ENCODE measurements at regions not wholly inside any gene's neighbourhood (a gene's known extent, or its start where the extent isn't known, plus 50 kb on each side); places are given as distances from the start of the nearest gene placed in this dataset.
A peak's percentile ranks its signal among the peaks of the same experiment; 100 is the strongest.

GRCh38 chr13:90104764-90105163 lies 1242.7 kb upstream of the MIR17HG start:
- DNase-seq: no peak

GRCh38 chr13:90105276-90105675 lies 1242.2 kb upstream of the MIR17HG start:
- peak in 1 of 5 experiments; percentile 33 for DNase-seq

- DNase-seq: peak in 1 of 5 experiments; percentile 31
Measured at GRCh38 chr13:90105849-90106496, 1241.5 kb upstream of the MIR17HG start.

DNA sequence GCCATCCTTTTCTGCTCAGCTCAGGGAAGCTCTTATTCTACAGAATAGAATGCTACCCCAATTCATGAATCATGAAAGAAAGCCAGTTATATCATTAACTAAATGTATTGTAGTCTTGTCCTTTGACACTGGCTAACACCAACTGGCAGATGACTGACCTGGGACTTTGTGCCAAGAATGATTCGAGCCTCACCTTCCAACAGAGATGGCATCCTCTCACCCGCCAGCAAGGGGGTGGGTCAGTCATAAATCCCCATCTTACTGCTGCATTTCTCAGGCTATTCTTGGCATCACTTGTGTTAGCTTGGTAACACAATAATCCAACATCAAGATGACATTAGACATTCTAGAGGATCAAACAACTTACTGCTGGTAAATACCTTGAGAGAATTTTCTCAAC lies 1239.8 kb upstream of the MIR17HG start:
- no peak for DNase-seq

- DNase-seq: no peak
Measured at GRCh38 chr13:90108547-90108946, 1238.9 kb upstream of the MIR17HG start.

DNA sequence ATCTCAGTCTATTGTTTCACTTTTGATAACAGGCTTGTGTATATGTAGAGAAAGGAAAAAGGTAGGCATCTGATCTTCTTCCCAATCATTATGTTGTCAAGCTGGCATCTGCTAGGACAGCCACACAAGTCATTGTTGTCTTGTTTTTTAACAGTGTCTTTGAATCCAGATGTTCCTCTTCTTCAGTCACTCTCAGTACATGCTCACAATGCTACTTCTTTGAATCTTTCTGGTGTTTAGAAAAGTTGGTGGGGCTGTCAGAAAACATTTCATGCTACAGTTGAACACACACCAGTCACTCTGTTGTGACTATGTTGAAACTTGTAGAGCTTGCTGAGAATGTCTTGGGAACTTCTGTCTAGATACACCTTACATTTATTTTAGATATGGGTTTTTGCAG lies 1231.4 kb upstream of the MIR17HG start:
- DNase-seq: no peak

- DNase-seq: no peak
Measured at GRCh38 chr13:90118467-90119071, 1228.9 kb upstream of the MIR17HG start.

DNA sequence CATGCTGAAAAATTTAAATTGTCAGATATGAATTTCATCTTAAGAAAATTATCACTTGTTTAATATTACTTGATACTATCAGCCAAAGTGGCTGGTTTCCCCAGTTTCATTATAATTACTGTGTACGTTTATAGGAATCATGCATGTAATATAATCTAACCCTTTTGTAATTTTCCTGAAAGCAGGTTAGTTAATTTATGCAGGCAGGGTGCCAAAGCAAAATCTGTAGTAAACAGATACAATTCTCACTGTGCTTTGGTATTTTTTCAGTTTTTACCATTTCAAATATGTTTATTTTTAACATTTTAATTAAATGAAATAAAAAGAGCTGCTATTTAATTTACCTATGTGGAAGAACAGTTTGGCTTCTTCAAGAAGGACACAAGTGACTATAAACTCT lies 1227.5 kb upstream of the MIR17HG start:
- DNase-seq: no peak

- no peak for DNase-seq
Measured at GRCh38 chr13:90121784-90122183, 1225.7 kb upstream of the MIR17HG start.

- DNase-seq: no peak
Measured at GRCh38 chr13:90122531-90122930, 1225.0 kb upstream of the MIR17HG start.

- no peak for DNase-seq
Measured at GRCh38 chr13:90135558-90135957, 1211.9 kb upstream of the MIR17HG start.

- DNase-seq: no peak
Measured at GRCh38 chr13:90142251-90142650, 1205.2 kb upstream of the MIR17HG start.

DNA sequence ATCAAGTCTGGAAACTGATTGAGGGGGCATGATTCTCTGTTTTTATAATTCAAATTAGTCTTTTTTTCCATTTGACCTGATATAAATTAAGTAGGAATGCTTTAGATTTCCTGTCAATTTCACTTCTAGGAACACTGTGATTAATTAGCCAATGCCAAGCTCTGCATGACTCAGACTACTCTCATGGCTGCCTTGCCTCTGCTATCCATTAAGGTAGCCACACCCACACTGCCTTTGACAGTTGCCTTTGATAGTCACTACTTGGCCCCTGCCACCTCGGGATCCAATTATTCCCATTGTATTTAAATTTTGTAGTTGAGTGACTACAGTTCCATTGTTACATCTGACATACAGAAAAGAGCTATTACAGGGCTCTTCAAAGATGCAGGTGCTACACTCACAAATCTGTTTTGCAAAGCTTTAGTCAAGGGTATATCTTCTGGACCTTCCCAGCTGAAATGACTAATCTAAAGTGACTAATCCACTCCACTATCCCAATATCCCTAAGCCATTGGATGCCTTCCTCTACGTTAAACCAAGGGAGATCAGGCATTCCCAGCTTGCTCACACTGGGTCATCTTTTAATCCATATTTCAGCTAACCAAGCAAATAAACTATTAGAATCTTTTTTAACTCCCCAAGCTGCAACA lies 1193.1 kb upstream of the MIR17HG start:
- no peak for DNase-seq

DNA sequence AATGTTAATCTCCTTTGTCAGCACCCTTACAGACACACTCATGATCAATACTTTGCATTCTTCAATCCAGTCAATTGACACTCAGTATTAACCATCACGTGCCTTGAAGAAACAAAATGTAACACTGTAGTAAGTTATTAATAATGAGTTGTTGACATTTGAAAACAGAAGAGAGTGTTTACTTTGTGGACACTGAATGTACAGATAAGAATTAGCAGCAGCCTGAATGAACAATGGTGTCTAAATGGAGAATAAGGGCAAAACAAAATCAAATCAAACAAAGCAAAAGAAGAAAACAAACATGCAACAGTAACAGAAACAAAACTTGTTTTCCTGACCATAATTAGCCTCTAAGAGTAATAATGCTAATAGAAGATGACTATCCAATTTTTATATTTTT lies 1191.1 kb upstream of the MIR17HG start:
- no peak for DNase-seq

GRCh38 chr13:90168953-90169352 lies 1178.5 kb upstream of the MIR17HG start:
- no peak for DNase-seq

GRCh38 chr13:90170208-90170607 lies 1177.3 kb upstream of the MIR17HG start:
- DNase-seq: no peak

GRCh38 chr13:90171649-90172048 lies 1175.8 kb upstream of the MIR17HG start:
- peak in 1 of 5 experiments; percentile 1 for DNase-seq

- no peak for DNase-seq
Measured at GRCh38 chr13:90177512-90177911, 1170.0 kb upstream of the MIR17HG start.

GRCh38 chr13:90184355-90184754 lies 1163.1 kb upstream of the MIR17HG start:
- DNase-seq: no peak

- DNase-seq: no peak
Measured at GRCh38 chr13:90185734-90186133, 1161.8 kb upstream of the MIR17HG start.

DNA sequence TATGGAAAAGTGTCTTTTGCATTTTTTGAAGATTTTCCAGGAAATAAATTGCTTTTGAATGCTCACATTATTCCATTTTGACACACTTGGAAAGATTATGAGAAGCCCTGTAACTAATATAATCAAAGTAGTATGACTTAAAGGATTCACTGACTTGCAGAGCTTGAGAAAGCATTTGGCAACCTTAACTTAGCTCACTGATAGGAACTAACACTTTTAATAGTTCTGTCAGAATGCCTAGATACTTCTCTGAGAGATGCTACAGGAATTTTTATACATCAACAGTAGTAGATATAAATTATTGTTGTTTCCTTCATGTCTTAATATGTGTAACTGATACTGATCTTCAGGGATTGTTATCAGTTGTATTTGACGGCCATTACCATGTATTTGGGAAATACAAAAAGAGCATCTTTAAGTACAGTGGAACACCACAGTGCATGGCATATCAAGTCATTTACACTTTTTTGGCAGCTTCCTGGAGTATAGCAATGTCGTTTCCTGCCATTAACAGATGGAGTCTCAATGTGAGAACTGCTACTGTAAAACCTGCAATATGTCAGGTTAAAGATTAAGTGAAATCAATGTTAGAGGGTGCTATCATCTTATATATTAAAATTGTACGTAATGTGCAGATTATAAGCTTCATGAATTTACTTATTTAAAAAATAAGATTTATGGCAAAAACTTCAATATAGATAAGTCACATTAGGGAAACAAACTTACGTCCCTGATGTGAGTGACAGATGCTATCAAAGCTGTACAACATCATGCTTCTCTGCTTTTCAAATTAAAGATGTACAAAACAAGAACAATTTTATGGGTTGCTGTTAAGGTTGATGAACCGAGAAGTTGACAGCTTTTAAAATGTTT lies 1159.8 kb upstream of the MIR17HG start:
- DNase-seq: no peak

GRCh38 chr13:90188351-90188636 lies 1159.2 kb upstream of the MIR17HG start:
- no peak for DNase-seq

DNA sequence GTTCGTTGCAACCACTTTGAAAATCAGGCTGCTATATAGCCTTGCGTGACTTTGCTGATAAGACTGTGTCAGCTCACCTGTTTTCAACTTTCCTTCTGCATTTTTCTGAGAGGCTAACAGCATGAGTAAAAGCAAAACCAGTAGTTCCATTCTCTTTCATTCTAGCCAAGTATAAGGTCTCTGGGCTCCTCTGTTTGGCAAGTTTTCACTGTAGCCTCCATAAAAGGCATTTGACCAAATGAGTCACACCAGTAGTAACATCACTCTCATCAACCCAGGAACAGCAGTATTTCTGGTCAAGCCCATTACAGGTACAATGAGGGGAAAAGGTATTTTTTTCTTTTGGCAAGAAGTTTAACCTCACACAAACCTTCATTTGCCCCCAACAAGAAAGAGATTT lies 1149.8 kb upstream of the MIR17HG start:
- no peak for DNase-seq

DNA sequence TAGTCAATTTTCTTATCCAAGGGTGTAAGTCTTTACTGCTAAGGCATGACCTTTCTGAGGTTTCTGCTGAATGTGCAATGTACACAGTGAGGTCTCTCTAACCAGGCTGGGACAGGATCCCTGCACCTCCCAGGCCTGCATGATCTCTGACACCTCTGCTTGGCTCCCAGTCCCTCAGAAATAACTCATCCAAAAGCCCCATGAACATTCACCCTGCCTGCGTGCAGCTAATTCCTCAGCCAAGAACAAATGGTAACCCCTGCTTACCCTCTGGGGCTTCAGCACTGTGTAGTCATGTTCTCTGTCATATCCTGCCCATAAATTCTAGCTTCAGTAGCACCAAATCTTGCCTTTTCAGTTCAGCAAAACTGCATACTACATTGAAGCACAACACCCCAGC lies 1146.3 kb upstream of the MIR17HG start:
- no peak for DNase-seq
